B cell (primary cell): ENCODE measurements at regions not wholly inside any gene's neighbourhood (a gene's known extent, or its start where the extent isn't known, plus 50 kb on each side); places are given as distances from the start of the nearest gene placed in this dataset.

Experiments
- ATAC-seq: fragments of 200-7000 bp; cut with Tn5 transposase; one replicate; pipeline ENCODE4 v1.10.0; 2021; ENCODE audit warnings: low read depth, mild to moderate bottlenecking, moderate number of reproducible peaks, moderate library complexity
- CTCF ChIA-PET: fragments of 350-600 bp; sonication (Branson Sonifier 250); formaldehyde crosslinking; loops from one replicate; lab custom pipeline; 2021; ENCODE audit warnings: antibody characterized with exemption, inconsistent platforms; lab: Charles Lee
- POLR2A ChIA-PET: fragments of 350-600 bp; sonication (Branson Sonifier 250); formaldehyde crosslinking; loops from one replicate; lab custom pipeline; 2021; ENCODE audit warnings: antibody characterized with exemption; lab: Charles Lee
- DNase-seq: peaks from one replicate; pipeline ENCODE4 v3.0.0; 2013
- H2AFZ ChIP-seq: 2 replicates; pipeline ENCODE4 v1.6.1; 2012; ENCODE audit warnings: mild to moderate bottlenecking, low read depth, low read length; ENCODE audit not compliant: insufficient read depth, poor library complexity, severe bottlenecking
- H3K27ac ChIP-seq, 2 donors: 1 replicate in 1 of 2; 2 replicates in 1 of 2; pipeline ENCODE4 v1.5.1; 2012 to 2013; ENCODE audit warnings: low read length in 2 of 2, mild to moderate bottlenecking in 2 of 2, moderate library complexity in 1 of 2
- H3K27me3 ChIP-seq, 4 experiments: fragments of 200-600 bp in 1 of 4; sonication (generic) in 1 of 4; replicated peaks in 1 of 4; 1 replicate in 2 of 4; 2 replicates in 2 of 4; pipeline versions ENCODE4 v1.6.1 to v1.7.0; 2013 to 2016; ENCODE audit warnings: low read length in 3 of 4, mild to moderate bottlenecking in 2 of 4, mixed read lengths in 1 of 4, moderate library complexity in 1 of 4; ENCODE audit not compliant: insufficient read depth in 4 of 4, control insufficient read depth in 3 of 4; ENCODE audit errors: control extremely low read depth in 1 of 4
- H3K36me3 ChIP-seq, 2 experiments: replicated peaks in 1 of 2; 1 replicate in 1 of 2; 2 replicates in 1 of 2; pipeline versions ENCODE4 v1.6.1 to v1.7.1; 2013; ENCODE audit warnings: low read length in 1 of 2; ENCODE audit not compliant: insufficient read depth in 2 of 2, control insufficient read depth in 1 of 2; ENCODE audit errors: control extremely low read depth in 1 of 2, extremely low read depth in 1 of 2
- H3K4me1 ChIP-seq, 2 donors: fragments of 200-600 bp in 1 of 2; sonication (generic) in 1 of 2; 1 replicate in 1 of 2; 2 replicates in 1 of 2; pipeline versions ENCODE4 v1.5.1 to v1.6.1; 2013 to 2017; ENCODE audit warnings: low read length in 2 of 2; ENCODE audit not compliant: control insufficient read depth in 2 of 2, insufficient read depth in 2 of 2
- H3K4me2 ChIP-seq: replicated peaks from 2 replicates; pipeline ENCODE3; 2012; ENCODE audit warnings: mild to moderate bottlenecking, low read depth, low read length; ENCODE audit not compliant: poor library complexity, severe bottlenecking
- H3K4me3 ChIP-seq, 5 experiments: fragments of 200-600 bp in 1 of 5; sonication (generic) in 1 of 5; 1 replicate in 3 of 5; 2 replicates in 2 of 5; pipeline versions ENCODE4 v1.5.1 to v1.7.0; 2011 to 2016; ENCODE audit warnings: low read length in 4 of 5, mild to moderate bottlenecking in 4 of 5, low read depth in 2 of 5, control low read depth in 1 of 5, moderate library complexity in 1 of 5; ENCODE audit not compliant: insufficient read depth in 1 of 5; ENCODE audit errors: control extremely low read depth in 1 of 5, extremely low read depth in 1 of 5
- H3K79me2 ChIP-seq: fragments of 200-600 bp; sonication (generic); one replicate; pipeline ENCODE4 v1.6.0; 2016; ENCODE audit warnings: low read length; ENCODE audit not compliant: control insufficient read depth, insufficient read depth
- H3K9ac ChIP-seq: fragments of 200-600 bp; sonication (generic); 2 replicates; pipeline ENCODE4 v1.6.1; 2017; ENCODE audit warnings: mild to moderate bottlenecking, low read length, moderate library complexity
- H3K9me3 ChIP-seq, 3 donors: one replicate each; pipeline versions ENCODE4 v1.6.1 to v1.7.1; 2013; ENCODE audit warnings: low read length in 2 of 3; ENCODE audit not compliant: control insufficient read depth in 2 of 3, insufficient read depth in 1 of 3; ENCODE audit errors: control extremely low read depth in 1 of 3
- H4K20me1 ChIP-seq: 2 replicates; pipeline ENCODE4 v1.6.0; 2012; ENCODE audit warnings: mild to moderate bottlenecking, low read length; ENCODE audit not compliant: insufficient read depth, control insufficient read depth, poor library complexity, severe bottlenecking
- H3K27ac Mint-ChIP-seq: one replicate; pipeline ENCODE4 v1.8.0; 2021; ENCODE audit warnings: mixed read lengths
- H3K27me3 Mint-ChIP-seq: one replicate; pipeline ENCODE4 v1.8.0; 2021; ENCODE audit warnings: mixed read lengths
- H3K4me1 Mint-ChIP-seq: one replicate; pipeline ENCODE4 v1.8.0; 2021; ENCODE audit warnings: mixed read lengths
- H3K4me3 Mint-ChIP-seq: one replicate; pipeline ENCODE4 v1.8.0; 2021; ENCODE audit warnings: mixed read lengths
- H3K9me3 Mint-ChIP-seq: one replicate; pipeline ENCODE4 v1.8.0; 2022; ENCODE audit warnings: mixed read lengths; ENCODE audit not compliant: insufficient read depth
- EZH2 ChIP-seq: IDR thresholded peaks from 2 replicates; pipeline ENCODE4 v1.6.1; 2012; ENCODE audit warnings: borderline replicate concordance, low read depth, mild to moderate bottlenecking, moderate library complexity, low read length; ENCODE audit not compliant: insufficient read depth, poor library complexity, severe bottlenecking
- WGBS: methylation state at CpG from one replicate; pipeline ENCODE4 v1.1.5; 2013; ENCODE audit warnings: missing lambda C conversion rate; ENCODE audit not compliant: insufficient coverage; 5-methylcytosine and 5-hydroxymethylcytosine counted together
- intact Hi-C: fragments of 100-400 bp; cut with micrococcal nuclease; formaldehyde crosslinking; loops from one replicate; pipeline ENCODE4 v1.10.0; 2022
- TF ChIP-seq, protein P1 (sequence below): fragments of 200-600 bp; IDR thresholded peaks from one replicate; pipeline ENCODE4 v1.8.0; 2022; ENCODE audit warnings: antibody characterized with exemption, mild to moderate bottlenecking

DNA sequence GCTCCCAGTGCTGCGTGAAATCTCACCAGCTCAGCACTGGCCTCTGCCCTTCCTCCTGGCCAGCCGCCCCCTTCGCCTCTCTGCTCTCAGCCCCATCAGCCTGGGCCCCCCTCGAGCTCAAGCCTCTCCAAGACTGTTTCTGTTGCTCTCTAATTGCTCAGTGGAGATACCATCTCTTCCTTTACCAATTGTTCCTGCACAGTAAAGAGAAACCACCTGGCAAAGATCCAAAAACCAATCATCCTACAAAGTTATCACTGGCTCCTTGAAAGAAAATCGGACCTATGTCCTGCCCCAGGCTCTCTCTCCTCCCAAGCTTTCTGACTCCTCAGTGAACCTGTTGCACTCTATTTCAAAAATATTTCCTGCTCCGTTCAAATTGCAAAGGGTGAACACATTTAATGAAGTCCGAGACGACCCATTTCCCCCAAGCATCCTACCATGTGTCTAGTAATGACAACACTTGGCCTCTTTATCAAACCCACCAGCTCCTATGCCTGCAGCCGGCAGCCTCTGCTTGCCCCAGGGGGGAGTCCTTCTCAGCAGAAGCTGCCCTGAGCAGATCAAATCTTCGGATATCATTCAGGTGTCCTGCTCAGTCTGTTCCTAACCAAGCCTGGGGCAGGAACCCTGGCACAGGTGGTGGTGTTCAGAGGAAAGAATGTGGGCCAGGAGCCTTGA, 53.7 kb upstream of the FAM174B start:
- Mint-ChIP-seq H3K9me3 (no peaks in the 10 kb centered on the region), H3K27me3 (peaks cover 20% of the 10 kb centered on the region), H3K4me1 (peaks cover 4% of the 10 kb centered on the region), H3K4me3 (no peak overlapping the region), H3K27ac (no peak overlapping the region)
- Histone ChIP-seq H3K36me3 (no peaks in the 10 kb centered on the region), H3K9ac (no peak overlapping the region), H2AFZ (no peak overlapping the region), H3K4me2 (no peak overlapping the region), H4K20me1 (no peaks in the 10 kb centered on the region), H3K9me3 (no peaks in the 10 kb centered on the region), H3K27ac (no peak overlapping the region), H3K27me3 (peaks cover 0 to 3% (median 2%) of the 10 kb centered on the region in 4 experiments), H3K4me3 (no peak overlapping the region), H3K79me2 (no peaks in the 10 kb centered on the region), H3K4me1 (peaks cover 3% of the 10 kb centered on the region in 2 donors)
- ChIA-PET POLR2A (no interaction called here), CTCF (no interaction called here)
- no peak for DNase-seq
- no peak for ATAC-seq
- WGBS: 35% methylated on average over 10 of the region's 10 CpGs
- intact Hi-C loops: no loop called here
- TF ChIP-seq, protein P1, sequence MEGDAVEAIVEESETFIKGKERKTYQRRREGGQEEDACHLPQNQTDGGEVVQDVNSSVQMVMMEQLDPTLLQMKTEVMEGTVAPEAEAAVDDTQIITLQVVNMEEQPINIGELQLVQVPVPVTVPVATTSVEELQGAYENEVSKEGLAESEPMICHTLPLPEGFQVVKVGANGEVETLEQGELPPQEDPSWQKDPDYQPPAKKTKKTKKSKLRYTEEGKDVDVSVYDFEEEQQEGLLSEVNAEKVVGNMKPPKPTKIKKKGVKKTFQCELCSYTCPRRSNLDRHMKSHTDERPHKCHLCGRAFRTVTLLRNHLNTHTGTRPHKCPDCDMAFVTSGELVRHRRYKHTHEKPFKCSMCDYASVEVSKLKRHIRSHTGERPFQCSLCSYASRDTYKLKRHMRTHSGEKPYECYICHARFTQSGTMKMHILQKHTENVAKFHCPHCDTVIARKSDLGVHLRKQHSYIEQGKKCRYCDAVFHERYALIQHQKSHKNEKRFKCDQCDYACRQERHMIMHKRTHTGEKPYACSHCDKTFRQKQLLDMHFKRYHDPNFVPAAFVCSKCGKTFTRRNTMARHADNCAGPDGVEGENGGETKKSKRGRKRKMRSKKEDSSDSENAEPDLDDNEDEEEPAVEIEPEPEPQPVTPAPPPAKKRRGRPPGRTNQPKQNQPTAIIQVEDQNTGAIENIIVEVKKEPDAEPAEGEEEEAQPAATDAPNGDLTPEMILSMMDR: no peak
- no peak for TF ChIP-seq EZH2

DNA sequence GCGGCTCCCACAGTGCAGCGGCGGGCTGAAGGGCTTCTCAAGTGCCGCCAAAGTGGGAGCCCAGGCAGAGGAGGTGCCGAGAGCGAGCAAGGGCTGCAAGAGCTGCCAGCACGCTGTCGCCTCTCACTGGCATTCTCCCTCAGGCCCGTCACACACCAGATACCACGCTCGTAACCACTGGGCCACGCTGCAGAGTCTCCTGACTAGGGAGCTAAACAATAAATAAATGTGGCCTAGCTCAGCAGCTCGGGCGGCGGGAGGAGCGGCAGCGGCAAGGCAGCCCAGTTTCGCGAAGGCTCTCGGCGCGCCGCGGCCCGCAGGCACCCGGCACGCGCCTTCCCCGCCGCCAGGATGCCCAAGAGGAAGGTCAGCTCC, 55.9 kb upstream of the FAM174B start:
- DNase-seq (no peak), ATAC-seq (no peak)
- no peak for TF ChIP-seq EZH2
- TF ChIP-seq, protein P1: no peak
- WGBS: 96% methylated on average over 18 of the region's 30 CpGs
- H3K27ac Mint-ChIP-seq: no peak overlapping the region
- H3K36me3 ChIP-seq: no peaks in the 10 kb centered on the region
- peaks cover 11 to 12% of the 10 kb centered on the region in 2 donors for H3K4me1 ChIP-seq
- no peaks in the 10 kb centered on the region for H3K9me3 ChIP-seq
- peaks cover 33% of the 10 kb centered on the region for H3K27me3 Mint-ChIP-seq
- no peak overlapping the region for H3K27ac ChIP-seq
- peaks cover 11% of the 10 kb centered on the region for H3K4me1 Mint-ChIP-seq
- H3K9me3 Mint-ChIP-seq: no peaks in the 10 kb centered on the region
- H3K4me3 Mint-ChIP-seq: no peak overlapping the region
- no peaks in the 10 kb centered on the region for H3K79me2 ChIP-seq
- H3K4me2 ChIP-seq: no peak overlapping the region
- H3K4me3 ChIP-seq: no peak overlapping the region
- CTCF ChIA-PET: no interaction called here
- POLR2A ChIA-PET: no interaction called here
- no peak overlapping the region for H2AFZ ChIP-seq
- no peak overlapping the region for H3K9ac ChIP-seq
- intact Hi-C loops: no loop called here
- no peaks in the 10 kb centered on the region for H4K20me1 ChIP-seq
- peaks cover 0 to 16% (median 5%) of the 10 kb centered on the region in 4 experiments for H3K27me3 ChIP-seq
